ENCODE measurements at regions not wholly inside any gene's neighbourhood (a gene's known extent, or its start where the extent isn't known, plus 50 kb on each side); places are given as distances from the start of the nearest gene placed in this dataset.

- no peak for DNase-seq (ENCODE audit: low read depth)
These were observed 788.0 kb downstream of the C4orf33 start for GRCh38 chr4:129883996-129884395.

GRCh38 chr4:129897111-129897510 is 801.2 kb downstream of the C4orf33 start:
- no peak for DNase-seq (ENCODE audit: low read depth)

GRCh38 chr4:129899849-129900248 is 803.9 kb downstream of the C4orf33 start:
- no peak for DNase-seq (ENCODE audit: low read depth)

GRCh38 chr4:129900430-129900953 is 804.5 kb downstream of the C4orf33 start:
- DNase-seq (ENCODE audit: low read depth): no peak

- no peak for DNase-seq (ENCODE audit: low read depth)
These were observed 805.3 kb downstream of the C4orf33 start for GRCh38 chr4:129901205-129901604.

- no peak for DNase-seq (ENCODE audit: low read depth)
These were observed 807.9 kb downstream of the C4orf33 start for GRCh38 chr4:129903861-129904260.

GRCh38 chr4:129905256-129905655 is 809.3 kb downstream of the C4orf33 start:
- no peak for DNase-seq (ENCODE audit: low read depth)

- no peak for DNase-seq (ENCODE audit: low read depth)
These were observed 812.2 kb downstream of the C4orf33 start for GRCh38 chr4:129908117-129908516.

GRCh38 chr4:129916991-129917390 is 821.0 kb downstream of the C4orf33 start:
- no peak for DNase-seq (ENCODE audit: low read depth)

- no peak for DNase-seq (ENCODE audit: low read depth)
These were observed 821.7 kb downstream of the C4orf33 start for GRCh38 chr4:129917651-129918050.

- DNase-seq (ENCODE audit: low read depth): no peak
These were observed 831.0 kb downstream of the C4orf33 start for GRCh38 chr4:129926936-129927335.

GRCh38 chr4:129929052-129929451 is 833.1 kb downstream of the C4orf33 start:
- DNase-seq (ENCODE audit: low read depth): no peak

- no peak for DNase-seq (ENCODE audit: low read depth)
These were observed 834.0 kb downstream of the C4orf33 start for GRCh38 chr4:129929984-129930383.

GRCh38 chr4:129950217-129950616 is 854.3 kb downstream of the C4orf33 start:
- DNase-seq (ENCODE audit: low read depth): no peak

- DNase-seq (ENCODE audit: low read depth): no peak
These were observed 870.2 kb downstream of the C4orf33 start for GRCh38 chr4:129966175-129966574.

GRCh38 chr4:129968366-129968765 is 872.4 kb downstream of the C4orf33 start:
- DNase-seq (ENCODE audit: low read depth): no peak

- DNase-seq (ENCODE audit: low read depth): no peak
These were observed 872.8 kb downstream of the C4orf33 start for GRCh38 chr4:129968778-129969177.

GRCh38 chr4:129970801-129971200 is 874.8 kb downstream of the C4orf33 start:
- no peak for DNase-seq (ENCODE audit: low read depth)

GRCh38 chr4:129971419-129971818 is 875.5 kb downstream of the C4orf33 start:
- no peak for DNase-seq (ENCODE audit: low read depth)

- DNase-seq (ENCODE audit: low read depth): no peak
These were observed 876.3 kb downstream of the C4orf33 start for GRCh38 chr4:129972257-129972656.

GRCh38 chr4:129974730-129975129 is 878.8 kb downstream of the C4orf33 start:
- DNase-seq (ENCODE audit: low read depth): no peak

- DNase-seq (ENCODE audit: low read depth): no peak
These were observed 882.4 kb downstream of the C4orf33 start for GRCh38 chr4:129978315-129978714.

GRCh38 chr4:129988957-129989356 is 893.0 kb downstream of the C4orf33 start:
- DNase-seq (ENCODE audit: low read depth): no peak

- DNase-seq (ENCODE audit: low read depth): no peak
These were observed 898.8 kb downstream of the C4orf33 start for GRCh38 chr4:129994715-129995114.

All from activated T-helper 1 cell treated with Interleukin-2 at 50 U/mL for 16 hours (primary cell).